ENCODE measurements at regions not wholly inside any gene's neighbourhood (a gene's known extent, or its start where the extent isn't known, plus 50 kb on each side); places are given as distances from the start of the nearest gene placed in this dataset.

GRCh38 chr10:104582602-104582951 is 58.5 kb upstream of the SORCS3 start:
- intact Hi-C loops (cut with micrococcal nuclease), result no loop called here
- no peak overlapping the region for H2AFZ ChIP-seq (ENCODE audit: low read depth, low read length)
- no peaks in the 10 kb centered on the region for H3K9me3 ChIP-seq (replicated peaks; ENCODE audit: control insufficient read depth, insufficient read depth, low read depth, low read length)
- ATAC-seq (no peak), FAIRE-seq (no peak), DNase-seq (ENCODE audit: extremely low read depth in 1 of 4, low spot score in 3 of 4) (no peak)
- CTCF ChIA-PET (ENCODE audit: low intra/inter-chr PET ratio), result no interaction called here
- no peaks in the 10 kb centered on the region for H3K79me2 ChIP-seq (ENCODE audit: control insufficient read depth, insufficient read depth, low read length)
- no peak overlapping the region for H3K4me2 ChIP-seq (ENCODE audit: insufficient read depth, low read length)
- no TSS peak for BruUV-seq (replicated peaks)
- no peaks in the 10 kb centered on the region for H4K20me1 ChIP-seq (replicated peaks; ENCODE audit: control insufficient read depth, insufficient read depth, low read length)
- in situ Hi-C loops (cut with MboI), result no loop called here
- 3% methylated on average over 4 of the region's 4 CpGs for WGBS (ENCODE audit: insufficient coverage, low coverage, missing lambda C conversion rate)
- H3K4me3 ChIP-seq, result no peak overlapping the region
- H3K4me1 ChIP-seq (replicated peaks in 1 of 2; ENCODE audit: control insufficient read depth in 2 of 2, insufficient read depth in 2 of 2, low read length in 2 of 2), result peaks cover 0 to 4% of the 10 kb centered on the region in 2 experiments; a peak in 1 of 5 replicates
- H3K27ac ChIP-seq (ENCODE audit: extremely low read depth, low read depth, low read length), result no peak overlapping the region
- H3K9ac ChIP-seq (ENCODE audit: insufficient read depth in 1 of 2, low read depth in 2 of 2, low read length in 2 of 2), result no peak overlapping the region
- no peaks in the 10 kb centered on the region for H3K27me3 ChIP-seq (ENCODE audit: control insufficient read depth in 2 of 2, insufficient read depth in 2 of 2, low read length in 2 of 2)
- H3K36me3 ChIP-seq (ENCODE audit: control insufficient read depth, insufficient read depth, low read length), result no peaks in the 10 kb centered on the region
- POLR2A ChIA-PET, result no interaction called here
- H3K9me1 ChIP-seq (ENCODE audit: control insufficient read depth, insufficient read depth, low read length), result no peaks in the 10 kb centered on the region
- TF ChIP-seq SOX6 (IDR thresholded peaks at IDR 0.05), result no peak
- TF ChIP-seq ZNF41 (CRISPR knock-in tag; conservative IDR thresholded peaks at IDR 0.05), result no peak
- no peak for TF ChIP-seq SMAD4 (CRISPR knock-in tag; conservative IDR thresholded peaks at IDR 0.05)
- TF ChIP-seq, protein P1, sequence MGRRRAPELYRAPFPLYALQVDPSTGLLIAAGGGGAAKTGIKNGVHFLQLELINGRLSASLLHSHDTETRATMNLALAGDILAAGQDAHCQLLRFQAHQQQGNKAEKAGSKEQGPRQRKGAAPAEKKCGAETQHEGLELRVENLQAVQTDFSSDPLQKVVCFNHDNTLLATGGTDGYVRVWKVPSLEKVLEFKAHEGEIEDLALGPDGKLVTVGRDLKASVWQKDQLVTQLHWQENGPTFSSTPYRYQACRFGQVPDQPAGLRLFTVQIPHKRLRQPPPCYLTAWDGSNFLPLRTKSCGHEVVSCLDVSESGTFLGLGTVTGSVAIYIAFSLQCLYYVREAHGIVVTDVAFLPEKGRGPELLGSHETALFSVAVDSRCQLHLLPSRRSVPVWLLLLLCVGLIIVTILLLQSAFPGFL (CRISPR knock-in tag; IDR thresholded peaks at IDR 0.05), result no peak
- no peak for TF ChIP-seq TCF15 (CRISPR knock-in tag; IDR thresholded peaks at IDR 0.05)
- TF ChIP-seq MXD1 (CRISPR knock-in tag; IDR thresholded peaks at IDR 0.05; ENCODE audit: borderline replicate concordance, poor library complexity, severe bottlenecking), result no peak
- TF ChIP-seq ZNF318 (IDR thresholded peaks at IDR 0.05; ENCODE audit: borderline replicate concordance in 1 of 2, low read depth in 1 of 2), result no peak

Data from K562 (cell line).